SK-N-MC (cell line): ENCODE measurements at regions not wholly inside any gene's neighbourhood (a gene's known extent, or its start where the extent isn't known, plus 50 kb on each side); places are given as distances from the start of the nearest gene placed in this dataset.

Experiments
- EZH2 ChIP-seq: fragments of 200-600 bp; sonication (generic); IDR thresholded peaks from one replicate; pipeline ENCODE4 v1.6.1; 2017; ENCODE audit warnings: antibody characterized with exemption
- POLR2AphosphoS5 ChIP-seq: IDR thresholded peaks from 2 replicates; pipeline ENCODE4 v1.6.1; 2012; ENCODE audit warnings: mild to moderate bottlenecking, low read depth, low read length, borderline replicate concordance

GRCh38 chr4:14254926-14255325 lies 627.4 kb upstream of the BOD1L1 start:
- TF ChIP-seq EZH2 (no peak), POLR2AphosphoS5 (no peak)
